Hepatocyte (in vitro differentiated cells): ENCODE measurements at regions not wholly inside any gene's neighbourhood (a gene's known extent, or its start where the extent isn't known, plus 50 kb on each side); places are given as distances from the start of the nearest gene placed in this dataset.
"Not testable (repeated sequence)": the region's sequence is repeated elsewhere in the genome, so short reads cannot be mapped to it uniquely, and the experiment has no call there.

Experiments
- EZH2 ChIP-seq: fragments of 200-600 bp; sonication (generic); IDR thresholded peaks from 2 replicates; pipeline ENCODE4 v1.6.1; 2016; ENCODE audit warnings: antibody characterized with exemption, mild to moderate bottlenecking, borderline replicate concordance
- EZH2phosphoT487 ChIP-seq: fragments of 200-600 bp; sonication (generic); IDR thresholded peaks from one replicate; pipeline ENCODE4 v1.6.1; 2018; ENCODE audit warnings: antibody characterized with exemption, mild to moderate bottlenecking, low read depth, moderate library complexity; ENCODE audit not compliant: unreplicated experiment, severe bottlenecking
- TF ChIP-seq, protein P1 (sequence below): fragments of 200-600 bp; sonication (generic); IDR thresholded peaks from 2 replicates; pipeline ENCODE4 v1.5.1; 2016; ENCODE audit warnings: antibody characterized with exemption, mild to moderate bottlenecking; ENCODE audit not compliant: poor library complexity

- TF ChIP-seq, protein P1, sequence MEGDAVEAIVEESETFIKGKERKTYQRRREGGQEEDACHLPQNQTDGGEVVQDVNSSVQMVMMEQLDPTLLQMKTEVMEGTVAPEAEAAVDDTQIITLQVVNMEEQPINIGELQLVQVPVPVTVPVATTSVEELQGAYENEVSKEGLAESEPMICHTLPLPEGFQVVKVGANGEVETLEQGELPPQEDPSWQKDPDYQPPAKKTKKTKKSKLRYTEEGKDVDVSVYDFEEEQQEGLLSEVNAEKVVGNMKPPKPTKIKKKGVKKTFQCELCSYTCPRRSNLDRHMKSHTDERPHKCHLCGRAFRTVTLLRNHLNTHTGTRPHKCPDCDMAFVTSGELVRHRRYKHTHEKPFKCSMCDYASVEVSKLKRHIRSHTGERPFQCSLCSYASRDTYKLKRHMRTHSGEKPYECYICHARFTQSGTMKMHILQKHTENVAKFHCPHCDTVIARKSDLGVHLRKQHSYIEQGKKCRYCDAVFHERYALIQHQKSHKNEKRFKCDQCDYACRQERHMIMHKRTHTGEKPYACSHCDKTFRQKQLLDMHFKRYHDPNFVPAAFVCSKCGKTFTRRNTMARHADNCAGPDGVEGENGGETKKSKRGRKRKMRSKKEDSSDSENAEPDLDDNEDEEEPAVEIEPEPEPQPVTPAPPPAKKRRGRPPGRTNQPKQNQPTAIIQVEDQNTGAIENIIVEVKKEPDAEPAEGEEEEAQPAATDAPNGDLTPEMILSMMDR = not testable (repeated sequence)
- not testable (repeated sequence) for TF ChIP-seq EZH2, EZH2phosphoT487
These were observed 4214.8 kb upstream of the OR11H1 start for GRCh38 chr22:11313040-11313759.
